Nephron (organoid): ENCODE measurements at regions not wholly inside any gene's neighbourhood (a gene's known extent, or its start where the extent isn't known, plus 50 kb on each side); places are given as distances from the start of the nearest gene placed in this dataset.
A peak's percentile ranks its signal among the peaks of the same experiment; 100 is the strongest.

ENCODE experiments used
- H3K27ac Mint-ChIP-seq, 3 experiments: 2 replicates each; pipeline ENCODE4 v1.8.0; 2020; ENCODE audit warnings: mixed read lengths in 3 of 3, mild to moderate bottlenecking in 2 of 3, moderate library complexity in 1 of 3
- H3K27me3 Mint-ChIP-seq: 2 replicates; pipeline ENCODE4 v1.8.0; 2021; ENCODE audit warnings: low read depth, mild to moderate bottlenecking, moderate library complexity, mixed read lengths
- H3K36me3 Mint-ChIP-seq: 2 replicates; pipeline ENCODE4 v1.8.0; 2020; ENCODE audit warnings: low read depth, mixed read lengths
- H3K4me1 Mint-ChIP-seq: 2 replicates; pipeline ENCODE4 v1.8.0; 2020; ENCODE audit warnings: mixed read lengths
- H3K4me3 Mint-ChIP-seq, 3 experiments: 2 replicates each; pipeline ENCODE4 v1.8.0; 2020; ENCODE audit warnings: mild to moderate bottlenecking in 3 of 3, mixed read lengths in 3 of 3, moderate library complexity in 2 of 3
- H3K9me3 Mint-ChIP-seq: 2 replicates; pipeline ENCODE4 v1.8.0; 2020; ENCODE audit warnings: mixed read lengths
- TF ChIP-seq, protein P1 (sequence below), 3 experiments: fragments of 200-600 bp; sonication (generic); IDR thresholded peaks; one replicate each; pipeline ENCODE4 v1.5.0; 2021; ENCODE audit warnings: antibody characterized with exemption in 3 of 3; ENCODE audit not compliant: unreplicated experiment in 3 of 3

GRCh38 chr1:83064589-83065242, 934.2 kb downstream of the TTLL7 start:
- TF ChIP-seq, protein P1, sequence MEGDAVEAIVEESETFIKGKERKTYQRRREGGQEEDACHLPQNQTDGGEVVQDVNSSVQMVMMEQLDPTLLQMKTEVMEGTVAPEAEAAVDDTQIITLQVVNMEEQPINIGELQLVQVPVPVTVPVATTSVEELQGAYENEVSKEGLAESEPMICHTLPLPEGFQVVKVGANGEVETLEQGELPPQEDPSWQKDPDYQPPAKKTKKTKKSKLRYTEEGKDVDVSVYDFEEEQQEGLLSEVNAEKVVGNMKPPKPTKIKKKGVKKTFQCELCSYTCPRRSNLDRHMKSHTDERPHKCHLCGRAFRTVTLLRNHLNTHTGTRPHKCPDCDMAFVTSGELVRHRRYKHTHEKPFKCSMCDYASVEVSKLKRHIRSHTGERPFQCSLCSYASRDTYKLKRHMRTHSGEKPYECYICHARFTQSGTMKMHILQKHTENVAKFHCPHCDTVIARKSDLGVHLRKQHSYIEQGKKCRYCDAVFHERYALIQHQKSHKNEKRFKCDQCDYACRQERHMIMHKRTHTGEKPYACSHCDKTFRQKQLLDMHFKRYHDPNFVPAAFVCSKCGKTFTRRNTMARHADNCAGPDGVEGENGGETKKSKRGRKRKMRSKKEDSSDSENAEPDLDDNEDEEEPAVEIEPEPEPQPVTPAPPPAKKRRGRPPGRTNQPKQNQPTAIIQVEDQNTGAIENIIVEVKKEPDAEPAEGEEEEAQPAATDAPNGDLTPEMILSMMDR (IDR thresholded peaks at IDR 0.05; ENCODE audit: unreplicated experiment in 3 of 3), result no peak
- Mint-ChIP-seq H3K4me1 (peaks cover 6% of the 10 kb centered on the region), H3K4me3 (no peak overlapping the region), H3K9me3 (peaks cover 8% of the 10 kb centered on the region), H3K27ac (peak overlapping the region; percentile 11 to 71 (median 68)), H3K27me3 (no peaks in the 10 kb centered on the region), H3K36me3 (no peaks in the 10 kb centered on the region)

GRCh38 chr1:83060651-83061390, 938.1 kb downstream of the TTLL7 start:
- Mint-ChIP-seq H3K9me3 (no peaks in the 10 kb centered on the region), H3K27ac (no peak overlapping the region), H3K4me1 (peaks cover 29% of the 10 kb centered on the region), H3K27me3 (no peaks in the 10 kb centered on the region), H3K4me3 (no peak overlapping the region), H3K36me3 (no peaks in the 10 kb centered on the region)
- TF ChIP-seq, protein P1 (IDR thresholded peaks at IDR 0.05; ENCODE audit: unreplicated experiment in 3 of 3), result no peak

DNA sequence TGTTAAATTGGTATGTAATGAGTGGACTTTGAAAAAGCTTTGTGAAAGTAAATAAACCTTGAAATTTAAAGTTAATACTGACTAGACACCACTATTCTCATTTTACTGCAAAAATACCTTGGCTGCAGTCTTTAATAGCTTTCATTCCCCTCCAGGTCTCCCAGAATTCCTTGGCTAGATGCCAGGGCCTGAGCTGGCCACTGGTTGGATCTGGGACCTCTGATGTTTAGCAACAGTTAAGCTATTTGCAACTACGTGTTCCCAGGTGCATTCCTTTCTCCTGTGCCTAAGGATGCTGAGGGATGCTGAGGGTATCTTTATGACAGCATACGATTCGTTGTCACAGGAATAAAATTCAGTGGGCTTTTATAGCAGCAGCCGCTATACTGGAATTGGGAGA, 938.7 kb downstream of the TTLL7 start:
- Mint-ChIP-seq H3K27me3 (no peaks in the 10 kb centered on the region), H3K27ac (no peak overlapping the region), H3K4me3 (no peak overlapping the region), H3K36me3 (no peaks in the 10 kb centered on the region), H3K9me3 (peaks cover 5% of the 10 kb centered on the region), H3K4me1 (peaks cover 29% of the 10 kb centered on the region)
- TF ChIP-seq, protein P1 (IDR thresholded peaks at IDR 0.05; ENCODE audit: unreplicated experiment in 3 of 3), result no peak

DNA sequence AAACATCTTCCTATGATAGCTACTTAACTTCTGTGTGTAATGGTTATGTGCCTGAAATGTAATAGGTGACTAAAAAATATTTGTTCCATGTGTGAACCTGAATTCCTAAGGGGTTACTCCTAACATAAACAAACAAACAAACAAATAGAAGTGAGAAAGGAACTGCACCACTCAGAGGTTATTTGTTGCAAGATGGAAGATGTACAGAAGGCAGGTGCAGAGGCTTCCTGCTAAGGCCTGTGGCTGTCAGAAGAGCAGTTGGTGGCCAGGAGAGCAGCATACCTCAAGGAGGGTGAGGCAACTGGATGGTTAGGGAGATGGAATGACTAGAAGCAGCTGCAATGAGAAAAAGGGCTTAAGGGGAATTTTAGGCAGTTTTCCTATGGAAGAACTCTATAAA, 940.6 kb downstream of the TTLL7 start:
- peaks cover 5% of the 10 kb centered on the region for H3K9me3 Mint-ChIP-seq
- no peaks in the 10 kb centered on the region for H3K36me3 Mint-ChIP-seq
- no peak overlapping the region for H3K4me3 Mint-ChIP-seq
- TF ChIP-seq, protein P1 (IDR thresholded peaks at IDR 0.05; ENCODE audit: unreplicated experiment in 3 of 3), result no peak
- H3K27me3 Mint-ChIP-seq, result no peaks in the 10 kb centered on the region
- peak overlapping the region in 2 of 3 experiments; percentile 61 to 65 for H3K27ac Mint-ChIP-seq
- H3K4me1 Mint-ChIP-seq, result peaks cover 29% of the 10 kb centered on the region

DNA sequence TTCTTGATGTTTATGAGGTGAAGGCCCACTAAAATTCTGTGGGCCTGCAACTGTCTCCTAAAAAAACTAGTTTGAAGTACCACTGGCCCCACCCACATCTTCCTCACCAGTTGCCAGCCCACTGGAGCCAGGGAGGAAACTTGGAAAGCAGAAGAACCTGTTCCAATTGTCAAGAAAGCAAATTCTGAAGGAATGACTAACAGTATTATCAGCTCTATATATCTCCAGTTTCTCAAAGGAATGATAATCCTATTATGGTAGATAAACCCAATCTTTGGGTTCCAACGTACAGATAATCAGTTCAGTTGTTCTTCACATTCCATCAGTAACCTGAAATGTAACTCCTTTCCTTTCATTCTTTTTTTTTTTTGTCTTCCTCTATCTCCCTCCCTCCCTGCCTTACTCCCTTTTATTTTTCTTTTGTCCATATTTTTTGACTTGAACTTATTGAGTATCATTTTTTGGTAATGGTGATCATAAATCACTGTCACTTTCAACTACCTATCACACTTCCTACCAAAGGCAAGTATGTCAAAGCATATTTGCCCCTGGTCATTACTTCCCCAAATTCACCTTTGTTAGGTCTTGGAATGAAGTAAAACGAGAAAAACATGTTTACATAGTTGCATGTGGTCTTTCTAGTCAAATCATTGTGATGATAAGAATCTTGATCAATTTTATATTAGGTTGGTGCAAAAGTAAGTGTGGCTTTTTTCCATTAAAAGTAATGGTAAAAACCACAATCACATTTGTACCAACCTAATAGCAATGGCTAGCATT, 943.4 kb downstream of the TTLL7 start:
- Mint-ChIP-seq H3K9me3 (peaks cover 11% of the 10 kb centered on the region), H3K4me3 (no peak overlapping the region), H3K27ac (no peak overlapping the region), H3K36me3 (peaks cover 6% of the 10 kb centered on the region), H3K4me1 (peaks cover 28% of the 10 kb centered on the region), H3K27me3 (no peaks in the 10 kb centered on the region)
- TF ChIP-seq, protein P1 (IDR thresholded peaks at IDR 0.05; ENCODE audit: unreplicated experiment in 3 of 3), result no peak
